Breast epithelium (tissue), 3 donors: ENCODE measurements at regions not wholly inside any gene's neighbourhood (a gene's known extent, or its start where the extent isn't known, plus 50 kb on each side); places are given as distances from the start of the nearest gene placed in this dataset.

Source experiments
- POLR2A ChIP-seq: fragments of 450-650 bp; IDR thresholded peaks from one replicate; pipeline ENCODE4 v1.6.1; 2016; ENCODE audit warnings: antibody characterized with exemption, mild to moderate bottlenecking, moderate library complexity
- TF ChIP-seq, protein P1 (sequence below), 3 donors: fragments of 450-650 bp; IDR thresholded peaks; one replicate each; pipeline ENCODE4 v1.5.1; 2016 to 2017; ENCODE audit warnings: antibody characterized with exemption in 3 of 3, mild to moderate bottlenecking in 3 of 3, moderate library complexity in 3 of 3

DNA sequence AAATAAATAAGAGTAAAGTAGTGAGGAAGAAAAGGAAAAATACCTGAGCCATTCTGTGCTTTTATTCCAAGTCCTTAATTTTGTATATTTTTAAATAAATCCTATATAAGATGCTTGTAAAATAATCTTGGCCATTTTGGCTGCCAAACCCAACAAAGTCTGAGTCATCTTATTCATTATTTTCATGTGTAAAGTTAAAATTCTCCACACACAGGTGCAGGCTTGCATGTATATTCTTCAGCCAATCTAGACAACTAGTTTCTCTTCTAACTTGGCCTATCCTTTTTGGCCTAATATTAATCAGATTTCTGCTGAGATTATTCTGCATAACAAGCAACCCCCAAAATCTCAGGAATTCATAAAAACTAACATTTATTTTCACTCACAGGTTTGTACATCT, 189.8 kb upstream of the ATP11B start:
- no peak for TF ChIP-seq POLR2A
- TF ChIP-seq, protein P1, sequence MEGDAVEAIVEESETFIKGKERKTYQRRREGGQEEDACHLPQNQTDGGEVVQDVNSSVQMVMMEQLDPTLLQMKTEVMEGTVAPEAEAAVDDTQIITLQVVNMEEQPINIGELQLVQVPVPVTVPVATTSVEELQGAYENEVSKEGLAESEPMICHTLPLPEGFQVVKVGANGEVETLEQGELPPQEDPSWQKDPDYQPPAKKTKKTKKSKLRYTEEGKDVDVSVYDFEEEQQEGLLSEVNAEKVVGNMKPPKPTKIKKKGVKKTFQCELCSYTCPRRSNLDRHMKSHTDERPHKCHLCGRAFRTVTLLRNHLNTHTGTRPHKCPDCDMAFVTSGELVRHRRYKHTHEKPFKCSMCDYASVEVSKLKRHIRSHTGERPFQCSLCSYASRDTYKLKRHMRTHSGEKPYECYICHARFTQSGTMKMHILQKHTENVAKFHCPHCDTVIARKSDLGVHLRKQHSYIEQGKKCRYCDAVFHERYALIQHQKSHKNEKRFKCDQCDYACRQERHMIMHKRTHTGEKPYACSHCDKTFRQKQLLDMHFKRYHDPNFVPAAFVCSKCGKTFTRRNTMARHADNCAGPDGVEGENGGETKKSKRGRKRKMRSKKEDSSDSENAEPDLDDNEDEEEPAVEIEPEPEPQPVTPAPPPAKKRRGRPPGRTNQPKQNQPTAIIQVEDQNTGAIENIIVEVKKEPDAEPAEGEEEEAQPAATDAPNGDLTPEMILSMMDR (IDR thresholded peaks at IDR 0.05): no peak
